ENCODE measurements at regions not wholly inside any gene's neighbourhood (a gene's known extent, or its start where the extent isn't known, plus 50 kb on each side); places are given as distances from the start of the nearest gene placed in this dataset.

GRCh38 chr16:82562183-82562683 is 64.5 kb upstream of the CDH13 start:
- TF ChIP-seq ARNT (IDR thresholded peaks at IDR 0.05) (no peak), SUZ12 (IDR thresholded peaks at IDR 0.05) (no peak), BHLHE40 (IDR thresholded peaks at IDR 0.05; ENCODE audit: borderline replicate concordance) (no peak)

All from HEK293T (cell line).